ENCODE measurements at regions not wholly inside any gene's neighbourhood (a gene's known extent, or its start where the extent isn't known, plus 50 kb on each side); places are given as distances from the start of the nearest gene placed in this dataset.
"Not testable (repeated sequence)": the region's sequence is repeated elsewhere in the genome, so short reads cannot be mapped to it uniquely, and the experiment has no call there.

DNA sequence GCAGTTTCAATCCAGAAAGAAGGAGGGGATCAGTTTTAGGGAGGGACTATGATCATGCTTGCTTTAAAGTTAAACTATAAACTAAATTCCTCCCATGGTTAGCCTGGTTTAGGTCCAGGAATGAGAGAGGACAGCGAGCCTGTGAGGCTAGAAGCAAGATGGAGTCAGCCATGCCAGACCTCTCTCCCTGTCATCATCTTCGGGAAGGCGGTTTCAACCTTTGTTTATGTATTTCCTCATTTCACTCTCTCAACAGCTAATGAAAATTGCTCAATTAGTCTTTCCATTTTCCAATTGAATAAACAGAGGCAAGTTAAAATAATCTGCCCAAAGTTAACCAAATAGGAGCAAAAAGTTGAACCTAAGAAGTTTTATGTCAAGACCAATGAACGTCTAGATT is 201.5 kb downstream of the KCNJ2 start:
- DNase-seq (ENCODE audit: low spot score) = no peak

DNA sequence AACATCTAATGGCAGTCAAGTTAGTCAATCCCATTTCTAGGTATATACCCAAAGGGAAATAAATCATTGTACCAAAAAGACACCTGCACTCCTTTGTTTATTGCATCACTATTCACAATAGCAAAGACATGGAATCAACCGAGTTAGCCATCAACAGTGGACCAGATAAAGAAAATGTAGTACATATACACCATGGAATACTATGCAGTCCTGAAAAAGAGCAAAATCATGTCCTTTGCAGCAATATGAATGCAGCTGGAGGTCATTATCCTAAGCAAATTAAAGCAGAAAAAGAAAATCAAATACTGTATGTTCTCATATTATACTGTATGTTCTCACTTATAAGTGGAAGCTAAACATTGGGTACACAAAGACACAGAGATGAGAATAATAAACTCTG is 204.0 kb downstream of the KCNJ2 start:
- DNase-seq (ENCODE audit: low spot score) = no peak

DNA sequence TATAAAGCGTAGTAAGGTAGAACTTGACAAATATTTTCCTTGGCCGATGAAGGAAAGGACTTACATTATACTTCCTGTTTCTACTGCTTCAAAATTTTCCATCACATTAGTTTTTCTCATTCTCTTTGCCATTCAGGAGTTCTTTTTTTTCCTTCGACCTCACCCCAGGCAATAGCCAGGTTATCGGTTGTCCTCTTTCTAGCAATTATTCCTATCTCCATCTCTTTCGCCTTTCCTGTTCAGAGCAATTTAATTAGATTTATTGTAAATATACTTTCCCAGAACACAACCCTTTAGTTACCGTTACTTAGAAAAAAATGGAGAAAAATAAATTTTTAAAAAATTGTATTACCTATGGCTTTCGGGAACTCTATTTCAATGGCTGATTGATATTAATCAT is 205.2 kb downstream of the KCNJ2 start:
- no peak for DNase-seq (ENCODE audit: low spot score)

DNA sequence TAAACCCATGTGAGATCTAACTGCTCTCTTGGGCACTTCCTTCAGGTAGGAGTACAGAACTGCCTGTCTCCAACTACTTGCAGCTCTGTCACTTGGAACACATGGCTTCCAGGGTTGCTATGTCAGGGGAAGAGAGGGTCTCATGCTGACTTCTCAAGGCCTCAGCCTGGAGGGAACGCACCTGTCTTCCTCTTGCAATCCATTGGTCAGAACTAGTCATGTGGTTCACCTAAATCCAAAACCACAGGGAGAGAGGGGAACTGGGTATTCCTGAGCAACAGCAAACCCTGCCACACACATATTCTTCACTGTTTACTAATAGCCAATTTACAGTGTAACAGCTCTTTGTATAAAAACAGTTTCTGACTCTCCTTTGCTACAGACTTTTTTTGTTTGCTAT is 206.1 kb downstream of the KCNJ2 start:
- no peak for DNase-seq (ENCODE audit: low spot score)

DNA sequence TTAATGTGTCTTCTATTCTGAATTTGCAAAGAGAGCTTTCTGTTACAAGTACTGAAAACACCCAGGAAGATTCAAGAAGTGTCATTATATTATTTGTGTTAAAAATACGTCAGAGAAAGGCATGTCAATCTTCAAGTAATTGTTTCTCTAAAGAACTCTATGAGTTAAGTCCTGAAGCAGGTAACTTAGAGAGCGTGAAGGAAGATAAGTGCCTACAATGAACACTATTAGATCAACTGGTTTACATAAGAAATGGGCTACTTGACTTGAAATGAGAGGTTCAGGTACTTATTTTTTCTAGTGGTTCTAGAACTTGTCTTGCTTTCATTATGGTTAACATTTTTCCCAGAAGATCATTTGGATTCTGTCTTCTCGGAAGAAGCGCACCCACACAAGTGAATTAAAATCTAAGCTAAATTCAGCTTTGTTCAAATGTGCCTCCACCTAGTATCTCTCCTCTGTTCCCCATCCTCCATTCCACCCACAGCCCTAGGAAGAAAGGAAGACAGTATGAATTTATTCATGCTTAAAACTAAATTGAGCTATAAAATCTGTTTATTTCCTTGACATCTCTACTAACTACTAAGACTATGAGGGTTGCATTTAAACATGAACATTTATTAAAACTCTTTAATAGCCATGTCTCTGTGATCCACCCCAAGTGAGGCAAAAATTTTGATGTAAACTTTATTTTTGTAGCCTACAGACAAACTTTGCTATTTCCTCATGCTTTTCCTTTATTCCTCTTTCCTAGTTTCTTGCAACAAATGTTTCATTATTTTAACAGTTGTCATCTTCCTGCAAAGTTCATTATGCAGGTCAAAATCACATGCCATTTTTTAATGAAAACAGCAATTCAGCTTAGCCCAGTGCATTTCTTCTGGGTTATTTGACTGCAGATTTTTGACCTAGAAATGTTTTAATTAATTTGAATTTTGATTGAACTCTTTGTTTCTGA is 206.8 kb downstream of the KCNJ2 start:
- no peak for DNase-seq (ENCODE audit: low spot score)

DNA sequence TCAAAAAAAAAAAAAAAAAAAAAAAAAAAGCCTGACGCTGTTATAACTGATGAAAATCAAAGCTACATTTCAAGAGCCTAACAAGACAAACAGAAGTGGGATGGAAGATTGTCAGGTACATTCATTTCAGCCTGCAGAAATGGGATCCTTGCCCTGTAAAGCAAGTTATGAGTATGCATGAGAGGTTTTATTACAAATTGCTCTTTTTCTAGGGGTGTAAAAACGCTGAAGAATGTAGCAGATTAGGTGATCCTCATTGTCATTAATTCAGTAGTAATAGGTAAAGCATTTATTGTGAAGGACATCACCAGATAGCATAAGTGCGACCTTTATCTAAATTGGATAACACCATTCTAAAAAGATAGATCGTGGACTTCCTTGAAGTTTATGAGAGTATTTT is 208.3 kb downstream of the KCNJ2 start:
- no peak for DNase-seq (ENCODE audit: low spot score)

DNA sequence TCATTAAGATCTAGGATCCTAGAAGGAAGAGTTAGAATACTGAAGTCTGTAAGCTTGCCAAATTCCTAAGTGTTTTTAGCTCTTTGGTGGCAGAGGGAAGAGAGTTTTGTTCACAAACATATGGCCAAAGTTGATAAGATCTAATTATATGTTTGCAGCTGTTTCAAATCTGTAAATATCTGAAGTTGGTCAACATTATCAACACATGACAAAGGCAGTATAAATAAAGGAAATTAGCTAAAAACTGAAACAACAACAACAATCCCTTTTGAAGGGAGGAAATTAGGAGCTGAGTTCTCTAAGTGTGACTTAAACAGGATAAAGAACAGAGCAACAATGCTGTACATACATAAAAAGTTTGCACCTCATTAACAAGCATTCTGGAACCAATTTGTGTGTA is 208.7 kb downstream of the KCNJ2 start:
- DNase-seq (ENCODE audit: low spot score) = no peak

DNA sequence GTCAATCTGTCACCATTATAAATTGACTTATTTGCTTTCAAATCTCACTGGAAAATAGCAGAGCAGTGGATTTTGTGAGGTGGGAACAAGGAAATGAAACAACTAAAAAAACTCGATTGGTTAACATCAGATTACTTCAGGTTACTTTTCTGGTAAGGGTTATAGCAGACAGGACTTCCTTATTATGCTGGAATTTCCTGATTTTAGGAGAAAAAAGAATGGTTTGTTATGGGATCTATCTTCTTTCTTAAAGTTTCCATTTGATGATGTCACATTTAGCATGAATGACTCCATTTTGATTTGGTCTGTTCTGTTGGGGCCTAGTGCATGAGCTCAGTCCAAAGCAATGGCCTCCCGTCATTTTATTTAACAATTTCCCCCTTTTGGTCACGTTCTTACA is 210.6 kb downstream of the KCNJ2 start:
- no peak for DNase-seq (ENCODE audit: low spot score)

DNA sequence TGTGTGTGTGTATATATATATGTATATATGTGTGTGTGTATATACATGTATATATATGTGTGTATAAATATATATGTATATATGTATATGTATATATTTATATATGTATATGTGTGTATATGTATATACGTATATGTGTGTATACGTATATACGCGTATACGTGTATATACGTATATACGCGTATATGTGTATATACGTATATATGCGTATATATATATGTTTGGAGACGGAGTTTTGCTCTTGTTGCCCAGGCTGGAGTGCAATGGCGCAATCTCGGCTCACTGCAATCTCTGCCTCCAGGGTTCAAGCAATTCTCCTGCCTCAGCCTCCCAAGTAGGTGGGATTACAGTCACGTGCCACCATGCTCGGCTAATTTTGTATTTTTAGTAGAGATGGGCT is 212.6 kb downstream of the KCNJ2 start:
- DNase-seq (ENCODE audit: low spot score) = not testable (repeated sequence)

DNA sequence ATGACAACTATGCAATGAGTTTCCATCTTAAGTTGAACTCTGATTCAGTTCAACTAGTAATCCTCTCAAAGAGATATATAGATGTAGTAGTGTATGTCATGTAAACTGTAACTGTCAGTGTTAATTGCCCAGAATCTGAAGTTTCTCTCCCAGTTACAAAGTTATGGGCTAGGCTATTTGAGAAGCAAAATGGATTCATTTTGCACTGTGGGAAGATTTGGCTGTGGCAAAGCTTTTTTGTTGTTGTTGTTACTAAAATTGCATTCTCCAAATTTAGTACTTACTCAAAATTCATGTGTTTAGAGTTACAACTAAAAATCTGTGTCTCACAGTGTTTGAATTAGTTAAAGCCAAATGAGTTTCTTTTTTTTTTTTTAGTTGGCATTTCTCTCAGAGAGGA is 219.0 kb downstream of the KCNJ2 start:
- DNase-seq (ENCODE audit: low spot score) = no peak

DNA sequence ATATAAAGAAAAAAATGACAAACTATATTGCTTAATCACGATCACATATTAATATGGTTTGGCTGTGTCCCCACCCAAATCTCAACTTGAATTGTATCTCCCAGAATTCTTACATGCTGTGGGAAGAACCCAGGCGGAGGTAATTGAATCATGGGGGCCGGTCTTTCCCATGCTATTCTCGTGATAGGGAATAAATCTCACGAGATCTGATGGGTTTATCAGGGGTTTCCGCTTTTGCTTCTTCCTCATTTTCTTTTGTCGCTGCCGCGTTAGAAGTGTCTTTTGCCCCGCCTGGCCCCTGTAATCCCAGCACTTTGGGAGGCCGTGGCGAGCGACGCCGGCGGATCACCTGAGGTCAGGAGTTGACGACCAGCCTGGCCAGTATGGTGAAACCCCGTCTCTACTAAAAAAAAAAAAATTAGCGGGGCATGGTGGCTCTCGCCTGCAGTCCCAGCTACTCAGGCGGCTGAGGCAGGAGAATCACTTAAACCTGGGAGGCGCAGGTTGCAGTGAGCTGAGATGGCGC is 220.0 kb downstream of the KCNJ2 start:
- not testable (repeated sequence) for DNase-seq (ENCODE audit: low spot score)

DNA sequence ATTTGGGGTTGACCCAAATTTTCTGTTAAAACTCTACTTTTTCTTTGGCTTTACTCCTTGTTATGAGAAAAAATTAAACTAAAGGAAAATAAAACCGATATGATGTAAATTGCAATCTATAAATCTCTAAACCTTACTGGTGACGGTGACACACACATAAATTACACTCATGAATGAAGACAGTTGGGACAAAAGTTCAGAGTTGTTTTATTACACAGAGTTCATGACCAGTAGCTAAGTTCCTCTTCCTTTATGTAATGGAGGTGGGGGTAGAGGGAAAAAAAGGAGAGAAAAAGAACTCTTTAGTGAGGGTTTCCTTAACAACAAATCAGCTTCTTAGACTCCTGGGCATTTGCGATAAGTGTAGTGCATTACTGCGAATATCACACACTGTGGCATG is 220.7 kb downstream of the KCNJ2 start:
- no peak for DNase-seq (ENCODE audit: low spot score)

DNA sequence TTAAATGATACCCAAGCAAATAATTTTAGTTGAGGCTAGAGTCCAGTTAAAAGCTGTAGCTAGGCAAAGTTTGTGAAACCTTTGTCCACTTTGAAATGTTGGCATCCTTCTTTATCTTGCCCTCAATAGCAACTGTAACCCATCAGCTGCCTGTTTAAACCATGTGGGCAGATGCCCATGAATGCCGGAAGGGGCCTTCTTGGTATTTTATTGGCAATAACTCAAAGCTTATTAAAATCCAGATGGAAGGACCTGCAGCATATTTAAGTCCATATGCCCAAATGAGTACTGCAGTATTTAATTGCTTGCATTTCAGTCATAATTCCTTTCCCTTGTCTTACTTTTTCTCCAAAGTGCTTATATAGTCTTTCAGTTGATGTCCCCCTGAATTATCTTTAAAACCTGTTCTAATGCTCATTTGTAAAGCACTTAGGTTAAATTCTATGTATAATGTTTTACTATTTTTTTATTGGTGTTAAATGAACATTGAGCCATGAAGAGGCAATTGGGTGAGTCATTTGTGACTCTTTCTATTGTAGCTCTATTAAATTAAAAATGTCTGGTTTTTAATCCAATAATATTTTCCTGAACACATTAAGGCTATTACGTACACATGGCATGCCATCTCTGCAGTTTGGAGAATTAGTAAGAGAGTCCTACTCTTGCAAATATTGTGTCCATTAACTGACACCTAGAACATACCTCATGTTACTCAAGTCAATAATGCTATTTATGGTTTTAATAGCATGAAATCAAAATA is 225.3 kb downstream of the KCNJ2 start:
- DNase-seq (ENCODE audit: low spot score) = no peak

DNA sequence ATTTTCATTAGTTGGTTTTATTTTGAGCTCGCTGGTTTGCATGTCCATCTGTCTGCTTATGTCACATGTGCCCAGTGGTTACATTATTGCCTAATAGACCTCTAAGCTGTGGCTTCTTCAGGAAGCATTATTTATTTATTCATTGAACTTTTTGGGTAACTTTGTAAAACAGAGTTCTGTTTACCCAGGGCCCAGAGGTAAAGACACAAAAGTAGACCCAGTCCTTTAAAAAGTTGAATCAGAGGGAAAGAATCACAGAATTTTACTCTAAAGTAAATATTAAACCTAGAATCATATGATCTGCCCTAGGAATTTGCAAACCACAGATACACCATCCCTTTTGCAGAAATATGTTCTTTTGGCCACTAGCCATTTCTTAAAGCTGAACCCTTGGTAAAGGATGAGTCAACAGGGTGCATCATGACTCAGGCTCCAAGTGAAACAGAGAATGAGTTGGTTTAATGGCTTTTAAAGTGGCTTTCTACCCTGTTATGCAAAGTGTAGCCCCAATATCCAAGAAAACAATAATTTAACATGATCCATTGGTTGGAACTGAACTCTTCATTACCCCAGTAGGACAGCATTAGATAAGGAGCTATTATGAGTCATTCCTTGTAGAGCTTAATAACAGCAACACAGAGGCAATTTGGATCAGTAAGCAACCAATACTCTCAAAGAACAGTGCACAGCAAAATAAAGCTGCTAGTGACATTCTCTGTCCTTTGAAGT is 236.3 kb downstream of the KCNJ2 start:
- no peak for DNase-seq (ENCODE audit: low spot score)

DNA sequence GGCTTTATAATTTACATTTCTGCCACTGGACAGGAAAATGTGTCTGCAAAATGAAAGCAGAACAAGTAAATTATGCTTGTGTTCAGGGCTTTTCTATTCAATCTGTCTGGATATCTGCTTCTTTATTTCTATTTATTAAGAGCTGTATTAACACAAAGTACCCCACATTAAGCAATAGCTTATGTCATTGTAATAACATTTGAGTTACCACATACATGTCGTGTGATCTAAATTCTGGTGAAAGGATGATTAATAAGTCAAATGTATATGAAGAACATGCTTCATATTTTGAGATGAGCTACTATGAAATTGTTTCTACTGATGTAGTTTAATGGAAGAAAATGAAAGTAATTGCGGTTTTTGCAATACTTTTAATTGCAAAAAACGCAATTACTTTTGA is 238.2 kb downstream of the KCNJ2 start:
- DNase-seq (ENCODE audit: low spot score) = no peak

DNA sequence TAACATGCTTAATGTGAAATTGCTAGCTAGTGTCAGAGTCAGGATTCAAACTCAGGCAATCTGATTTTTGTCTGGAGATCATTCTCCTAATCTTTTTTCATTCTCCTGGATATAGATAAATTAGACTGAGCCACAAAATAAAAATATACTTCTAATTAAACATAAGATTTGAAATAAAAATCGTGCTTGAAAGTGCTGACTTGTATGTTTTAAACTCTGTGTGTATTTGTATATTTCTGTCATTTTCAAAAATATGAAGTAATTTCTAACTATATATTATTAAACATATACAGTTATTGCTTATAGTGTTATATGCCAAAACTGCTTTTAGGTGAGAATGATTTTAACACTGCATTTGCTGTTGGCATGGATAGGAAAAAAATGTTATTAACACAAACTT is 239.4 kb downstream of the KCNJ2 start:
- DNase-seq (ENCODE audit: low spot score) = no peak

DNA sequence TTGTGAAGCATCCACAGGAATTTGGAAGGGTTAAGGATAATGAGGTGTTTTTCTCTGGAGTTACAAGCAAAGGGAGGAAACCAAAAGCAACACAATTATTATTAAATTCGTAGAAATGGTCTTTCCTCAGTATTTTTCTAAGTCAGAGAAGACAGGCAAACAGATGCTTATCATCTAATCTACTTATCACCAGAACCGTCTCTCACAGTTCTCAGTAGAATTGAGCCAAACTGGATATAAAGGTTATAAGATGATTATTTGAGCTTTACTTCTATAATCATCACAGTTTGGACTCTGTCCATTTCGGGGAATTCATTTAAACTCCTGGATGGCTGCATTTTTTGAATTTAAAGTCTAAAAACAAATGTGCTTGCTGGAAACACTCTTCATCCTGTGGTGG is 245.0 kb downstream of the KCNJ2 start:
- DNase-seq (ENCODE audit: low spot score) = no peak

DNA sequence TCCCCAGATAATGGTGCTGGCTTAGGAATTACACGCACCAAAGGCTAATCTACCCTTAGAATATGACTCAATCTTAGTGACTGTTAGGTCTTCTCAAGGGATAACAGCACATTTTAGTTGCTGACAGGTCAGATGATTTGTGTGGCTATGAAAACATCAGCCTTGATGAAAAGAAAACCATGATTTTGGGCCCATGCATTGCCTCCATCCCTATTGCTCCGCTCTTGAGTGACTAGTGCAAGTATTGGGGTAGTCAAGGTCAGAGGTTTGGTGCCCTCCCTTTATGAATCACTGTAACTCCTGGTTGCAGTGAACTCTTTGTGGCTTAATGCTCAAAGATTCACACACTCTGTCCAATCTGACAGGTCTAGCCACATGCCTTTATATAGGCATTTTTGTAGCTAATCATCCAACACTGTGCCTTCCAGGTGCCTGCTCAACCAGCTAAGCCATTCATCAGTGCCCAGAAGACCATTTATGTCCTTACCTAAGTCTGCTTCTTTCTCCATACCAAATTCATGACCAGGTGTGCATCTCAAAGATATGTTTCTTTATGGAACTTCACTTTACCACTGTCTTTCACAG is 251.6 kb downstream of the KCNJ2 start:
- DNase-seq (ENCODE audit: low spot score) = no peak

DNA sequence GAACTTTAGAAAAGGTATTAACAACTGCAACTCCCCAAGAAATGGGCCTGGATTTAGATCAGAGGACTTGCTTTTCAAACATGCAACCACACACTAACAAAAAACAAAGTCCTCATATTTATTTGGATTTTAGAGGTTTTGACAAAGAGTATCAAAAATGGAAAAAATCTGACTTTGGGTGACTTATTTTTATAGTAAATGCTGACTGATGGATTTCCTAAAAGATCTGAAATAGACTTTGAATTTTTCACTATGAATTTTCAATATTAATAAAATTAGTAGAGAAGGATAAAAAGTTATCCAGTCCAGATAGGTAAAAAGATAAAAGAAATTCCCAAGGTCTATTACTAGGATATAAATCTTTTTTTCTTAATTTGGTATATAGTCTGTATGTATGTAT is 253.5 kb downstream of the KCNJ2 start:
- DNase-seq (ENCODE audit: low spot score) = no peak

DNA sequence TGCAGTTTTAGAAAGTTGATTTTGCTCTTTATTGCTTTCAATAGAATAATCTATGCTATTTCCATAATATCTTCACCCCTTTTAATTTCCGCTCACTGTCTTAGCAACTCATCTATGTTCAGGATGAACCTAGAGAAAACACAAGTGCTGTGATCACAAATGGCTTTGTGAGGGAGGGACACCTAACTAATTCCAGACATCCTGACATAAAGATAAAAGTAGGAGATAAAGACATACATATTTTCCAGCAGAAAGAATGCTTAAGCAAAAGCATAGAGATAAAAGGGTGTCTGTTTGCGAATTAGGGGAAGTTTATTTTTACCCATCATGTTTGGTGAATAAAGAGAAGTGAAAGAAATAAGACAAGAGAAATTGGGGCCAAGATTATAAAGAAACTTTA is 254.2 kb downstream of the KCNJ2 start:
- no peak for DNase-seq (ENCODE audit: low spot score)

DNA sequence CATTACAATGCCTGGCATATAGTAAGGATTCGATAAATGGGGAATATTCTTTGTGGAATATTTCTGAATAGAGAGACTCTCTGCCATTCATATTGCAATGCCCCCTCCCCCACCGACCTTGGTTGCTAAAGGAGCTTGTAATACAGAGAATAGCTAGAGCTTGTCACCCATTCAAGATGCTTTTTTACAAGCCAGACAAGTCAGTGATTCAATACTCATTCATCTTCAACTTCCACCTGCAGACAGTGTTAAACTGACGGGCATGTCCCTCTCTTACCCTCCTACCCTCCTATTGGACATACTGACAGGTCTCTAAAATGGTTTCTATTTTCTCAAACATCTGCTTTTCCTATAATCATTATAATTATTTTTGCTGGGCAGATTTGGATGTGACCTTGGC is 257.4 kb downstream of the KCNJ2 start:
- DNase-seq (ENCODE audit: low spot score) = no peak

Data from HuH-7.5 (cell line).